ENCODE measurements at regions not wholly inside any gene's neighbourhood (a gene's known extent, or its start where the extent isn't known, plus 50 kb on each side); places are given as distances from the start of the nearest gene placed in this dataset.
"Not testable (repeated sequence)": the region's sequence is repeated elsewhere in the genome, so short reads cannot be mapped to it uniquely, and the experiment has no call there.

GRCh38 chr7:149681274-149681673 lies 92.1 kb downstream of the ZNF467 start:
- peaks cover 4% of the 10 kb centered on the region for H3K4me1 ChIP-seq (ENCODE audit: control insufficient read depth, insufficient read depth, low read length)
- no peaks in the 10 kb centered on the region for H3K36me3 ChIP-seq (ENCODE audit: control insufficient read depth, insufficient read depth, low read length)
- H3K9me3 ChIP-seq (ENCODE audit: control insufficient read depth, insufficient read depth, low read length): no peaks in the 10 kb centered on the region
- H3K4me3 ChIP-seq (ENCODE audit: low read depth, low read length): no peak overlapping the region
- no peaks in the 10 kb centered on the region for H3K27me3 ChIP-seq (ENCODE audit: control insufficient read depth, insufficient read depth, low read length)
- no peak overlapping the region for H3K9ac ChIP-seq (ENCODE audit: low read depth, low read length)

- H3K4me1 ChIP-seq (ENCODE audit: control insufficient read depth, insufficient read depth, low read length): peaks cover 4% of the 10 kb centered on the region
Measured at GRCh38 chr7:149680331-149681025, 92.9 kb downstream of the ZNF467 start.

GRCh38 chr7:149674728-149675385 lies 98.5 kb downstream of the ZNF467 start:
- not testable (repeated sequence) for H3K4me1 ChIP-seq (ENCODE audit: control insufficient read depth, insufficient read depth, low read length); H3K36me3 ChIP-seq (ENCODE audit: control insufficient read depth, insufficient read depth, low read length); H3K9me3 ChIP-seq (ENCODE audit: control insufficient read depth, insufficient read depth, low read length); H3K27me3 ChIP-seq (ENCODE audit: control insufficient read depth, insufficient read depth, low read length); H3K9ac ChIP-seq (ENCODE audit: low read depth, low read length); H3K4me3 ChIP-seq (ENCODE audit: low read depth, low read length)

More at GRCh38 chr7:149680331-149681025, 92.9 kb downstream of the ZNF467 start:
- Histone ChIP-seq H3K27me3 (ENCODE audit: control insufficient read depth, insufficient read depth, low read length) (no peaks in the 10 kb centered on the region), H3K36me3 (ENCODE audit: control insufficient read depth, insufficient read depth, low read length) (no peaks in the 10 kb centered on the region), H3K9ac (ENCODE audit: low read depth, low read length) (no peak overlapping the region), H3K9me3 (ENCODE audit: control insufficient read depth, insufficient read depth, low read length) (no peaks in the 10 kb centered on the region), H3K4me3 (ENCODE audit: low read depth, low read length) (no peak overlapping the region)

GRCh38 chr7:149673006-149673405 lies 100.4 kb downstream of the ZNF467 start:
- Histone ChIP-seq H3K27me3 (ENCODE audit: control insufficient read depth, insufficient read depth, low read length) (no peaks in the 10 kb centered on the region), H3K4me1 (ENCODE audit: control insufficient read depth, insufficient read depth, low read length) (no peaks in the 10 kb centered on the region), H3K9me3 (ENCODE audit: control insufficient read depth, insufficient read depth, low read length) (no peaks in the 10 kb centered on the region), H3K4me3 (ENCODE audit: low read depth, low read length) (no peak overlapping the region), H3K9ac (ENCODE audit: low read depth, low read length) (no peak overlapping the region), H3K36me3 (ENCODE audit: control insufficient read depth, insufficient read depth, low read length) (no peaks in the 10 kb centered on the region)

- Histone ChIP-seq H3K4me1 (ENCODE audit: control insufficient read depth, insufficient read depth, low read length) (no peaks in the 10 kb centered on the region), H3K4me3 (ENCODE audit: low read depth, low read length) (no peak overlapping the region), H3K27me3 (ENCODE audit: control insufficient read depth, insufficient read depth, low read length) (no peaks in the 10 kb centered on the region), H3K9me3 (ENCODE audit: control insufficient read depth, insufficient read depth, low read length) (no peaks in the 10 kb centered on the region), H3K36me3 (ENCODE audit: control insufficient read depth, insufficient read depth, low read length) (no peaks in the 10 kb centered on the region), H3K9ac (ENCODE audit: low read depth, low read length) (no peak overlapping the region)
Measured at GRCh38 chr7:149670288-149670687, 103.1 kb downstream of the ZNF467 start.

- no peaks in the 10 kb centered on the region for H3K4me1 ChIP-seq (ENCODE audit: control insufficient read depth, insufficient read depth, low read length)
- no peak overlapping the region for H3K4me3 ChIP-seq (ENCODE audit: low read depth, low read length)
- H3K27me3 ChIP-seq (ENCODE audit: control insufficient read depth, insufficient read depth, low read length): no peaks in the 10 kb centered on the region
- no peaks in the 10 kb centered on the region for H3K36me3 ChIP-seq (ENCODE audit: control insufficient read depth, insufficient read depth, low read length)
- no peak overlapping the region for H3K9ac ChIP-seq (ENCODE audit: low read depth, low read length)
- no peaks in the 10 kb centered on the region for H3K9me3 ChIP-seq (ENCODE audit: control insufficient read depth, insufficient read depth, low read length)
Measured at GRCh38 chr7:149669121-149669818, 104.1 kb downstream of the ZNF467 start.

GRCh38 chr7:149666360-149666945 lies 106.9 kb downstream of the ZNF467 start:
- Histone ChIP-seq H3K27me3 (ENCODE audit: control insufficient read depth, insufficient read depth, low read length) (no peaks in the 10 kb centered on the region), H3K4me3 (ENCODE audit: low read depth, low read length) (no peak overlapping the region), H3K9ac (ENCODE audit: low read depth, low read length) (no peak overlapping the region), H3K36me3 (ENCODE audit: control insufficient read depth, insufficient read depth, low read length) (no peaks in the 10 kb centered on the region), H3K4me1 (ENCODE audit: control insufficient read depth, insufficient read depth, low read length) (no peaks in the 10 kb centered on the region), H3K9me3 (ENCODE audit: control insufficient read depth, insufficient read depth, low read length) (no peaks in the 10 kb centered on the region)

GRCh38 chr7:149665618-149666017 lies 107.8 kb downstream of the ZNF467 start:
- H3K9me3 ChIP-seq (ENCODE audit: control insufficient read depth, insufficient read depth, low read length); H3K27me3 ChIP-seq (ENCODE audit: control insufficient read depth, insufficient read depth, low read length); H3K4me1 ChIP-seq (ENCODE audit: control insufficient read depth, insufficient read depth, low read length); H3K9ac ChIP-seq (ENCODE audit: low read depth, low read length); H3K36me3 ChIP-seq (ENCODE audit: control insufficient read depth, insufficient read depth, low read length); H3K4me3 ChIP-seq (ENCODE audit: low read depth, low read length): not testable (repeated sequence)

GRCh38 chr7:149664666-149665065 lies 108.7 kb downstream of the ZNF467 start:
- Histone ChIP-seq H3K4me3 (ENCODE audit: low read depth, low read length) (no peak overlapping the region), H3K9ac (ENCODE audit: low read depth, low read length) (no peak overlapping the region), H3K4me1 (ENCODE audit: control insufficient read depth, insufficient read depth, low read length) (no peaks in the 10 kb centered on the region), H3K27me3 (ENCODE audit: control insufficient read depth, insufficient read depth, low read length) (no peaks in the 10 kb centered on the region), H3K9me3 (ENCODE audit: control insufficient read depth, insufficient read depth, low read length) (no peaks in the 10 kb centered on the region), H3K36me3 (ENCODE audit: control insufficient read depth, insufficient read depth, low read length) (no peaks in the 10 kb centered on the region)

- no peak overlapping the region for H3K4me3 ChIP-seq (ENCODE audit: low read depth, low read length)
- H3K9me3 ChIP-seq (ENCODE audit: control insufficient read depth, insufficient read depth, low read length): no peaks in the 10 kb centered on the region
- no peak overlapping the region for H3K9ac ChIP-seq (ENCODE audit: low read depth, low read length)
- no peaks in the 10 kb centered on the region for H3K27me3 ChIP-seq (ENCODE audit: control insufficient read depth, insufficient read depth, low read length)
- no peaks in the 10 kb centered on the region for H3K4me1 ChIP-seq (ENCODE audit: control insufficient read depth, insufficient read depth, low read length)
- no peaks in the 10 kb centered on the region for H3K36me3 ChIP-seq (ENCODE audit: control insufficient read depth, insufficient read depth, low read length)
Measured at GRCh38 chr7:149664176-149664575, 109.2 kb downstream of the ZNF467 start.

- H3K9me3 ChIP-seq (ENCODE audit: control insufficient read depth, insufficient read depth, low read length): no peaks in the 10 kb centered on the region
- no peak overlapping the region for H3K4me3 ChIP-seq (ENCODE audit: low read depth, low read length)
- no peaks in the 10 kb centered on the region for H3K4me1 ChIP-seq (ENCODE audit: control insufficient read depth, insufficient read depth, low read length)
- no peaks in the 10 kb centered on the region for H3K36me3 ChIP-seq (ENCODE audit: control insufficient read depth, insufficient read depth, low read length)
- no peaks in the 10 kb centered on the region for H3K27me3 ChIP-seq (ENCODE audit: control insufficient read depth, insufficient read depth, low read length)
- no peak overlapping the region for H3K9ac ChIP-seq (ENCODE audit: low read depth, low read length)
Measured at GRCh38 chr7:149662591-149663095, 110.7 kb downstream of the ZNF467 start.

Data from iPS-15b (cell line).